ENCODE measurements at regions not wholly inside any gene's neighbourhood (a gene's known extent, or its start where the extent isn't known, plus 50 kb on each side); places are given as distances from the start of the nearest gene placed in this dataset.

DNA sequence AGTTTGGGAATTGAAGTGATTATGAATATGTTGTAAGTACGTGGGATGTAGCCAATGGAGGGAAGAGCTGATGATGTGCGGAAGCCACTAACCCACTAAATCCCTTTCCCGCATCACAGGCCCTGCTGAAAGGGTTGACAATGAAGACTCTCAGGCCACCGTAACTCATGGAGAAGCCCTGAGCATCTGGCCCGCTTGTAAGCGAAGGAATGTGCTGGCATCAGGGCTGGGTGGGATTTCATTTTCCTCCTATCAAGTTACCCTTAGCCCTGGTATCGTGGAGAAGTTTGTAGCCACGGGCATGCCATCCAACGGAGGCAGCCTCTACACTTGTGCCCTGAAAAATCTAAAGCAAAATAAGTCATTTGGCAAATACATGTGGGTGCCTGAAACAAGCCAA, 355.0 kb downstream of the CDH26 start:
- TF ChIP-seq EP300 (IDR thresholded peaks at IDR 0.05), result no peak
- TF ChIP-seq, protein P1, sequence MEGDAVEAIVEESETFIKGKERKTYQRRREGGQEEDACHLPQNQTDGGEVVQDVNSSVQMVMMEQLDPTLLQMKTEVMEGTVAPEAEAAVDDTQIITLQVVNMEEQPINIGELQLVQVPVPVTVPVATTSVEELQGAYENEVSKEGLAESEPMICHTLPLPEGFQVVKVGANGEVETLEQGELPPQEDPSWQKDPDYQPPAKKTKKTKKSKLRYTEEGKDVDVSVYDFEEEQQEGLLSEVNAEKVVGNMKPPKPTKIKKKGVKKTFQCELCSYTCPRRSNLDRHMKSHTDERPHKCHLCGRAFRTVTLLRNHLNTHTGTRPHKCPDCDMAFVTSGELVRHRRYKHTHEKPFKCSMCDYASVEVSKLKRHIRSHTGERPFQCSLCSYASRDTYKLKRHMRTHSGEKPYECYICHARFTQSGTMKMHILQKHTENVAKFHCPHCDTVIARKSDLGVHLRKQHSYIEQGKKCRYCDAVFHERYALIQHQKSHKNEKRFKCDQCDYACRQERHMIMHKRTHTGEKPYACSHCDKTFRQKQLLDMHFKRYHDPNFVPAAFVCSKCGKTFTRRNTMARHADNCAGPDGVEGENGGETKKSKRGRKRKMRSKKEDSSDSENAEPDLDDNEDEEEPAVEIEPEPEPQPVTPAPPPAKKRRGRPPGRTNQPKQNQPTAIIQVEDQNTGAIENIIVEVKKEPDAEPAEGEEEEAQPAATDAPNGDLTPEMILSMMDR (IDR thresholded peaks at IDR 0.05), result no peak
